Activated CD4-positive, alpha-beta T cell treated with anti-CD3 and anti-CD28 coated beads, Interleukin-2, Interleukin-6, amounts not matched to agents 100 ng/mL and 50 ng/mL, durations not matched to agents 16 hours and 8 hours (primary cell): ENCODE measurements at regions not wholly inside any gene's neighbourhood (a gene's known extent, or its start where the extent isn't known, plus 50 kb on each side); places are given as distances from the start of the nearest gene placed in this dataset.

Source experiments
- DNase-seq: peaks from one replicate; pipeline ENCODE4 v3.0.0-alpha.2; 2020

- DNase-seq, result no peak
These were observed 113.5 kb upstream of the ZNF678 start for GRCh38 chr1:227449741-227450441.

- DNase-seq, result peak; percentile 46
These were observed 114.3 kb upstream of the ZNF678 start for GRCh38 chr1:227449051-227449450.

GRCh38 chr1:227447531-227447990 lies 115.8 kb upstream of the ZNF678 start:
- DNase-seq, result no peak

- no peak for DNase-seq
These were observed 117.6 kb upstream of the ZNF678 start for GRCh38 chr1:227445746-227446145.

- DNase-seq, result no peak
These were observed 118.2 kb upstream of the ZNF678 start for GRCh38 chr1:227445092-227445674.

- DNase-seq, result no peak
These were observed 121.9 kb upstream of the CDC42BPA start for GRCh38 chr1:227440182-227440581.

- peak; percentile 6 for DNase-seq
These were observed 119.3 kb upstream of the CDC42BPA start for GRCh38 chr1:227437495-227438008.

- DNase-seq, result no peak
These were observed 116.6 kb upstream of the CDC42BPA start for GRCh38 chr1:227434808-227435444.

GRCh38 chr1:227433663-227434341 lies 115.5 kb upstream of the CDC42BPA start:
- DNase-seq, result no peak

GRCh38 chr1:227432981-227433380 lies 114.7 kb upstream of the CDC42BPA start:
- no peak for DNase-seq

- no peak for DNase-seq
These were observed 113.9 kb upstream of the CDC42BPA start for GRCh38 chr1:227432181-227432535.

GRCh38 chr1:227429447-227430359 lies 111.4 kb upstream of the CDC42BPA start:
- DNase-seq, result no peak

- no peak for DNase-seq
These were observed 110.5 kb upstream of the CDC42BPA start for GRCh38 chr1:227428803-227429202.

- no peak for DNase-seq
These were observed 109.1 kb upstream of the CDC42BPA start for GRCh38 chr1:227427411-227427810.

GRCh38 chr1:227424953-227425352 lies 106.7 kb upstream of the CDC42BPA start:
- DNase-seq, result no peak

GRCh38 chr1:227424159-227424680 lies 105.9 kb upstream of the CDC42BPA start:
- no peak for DNase-seq

GRCh38 chr1:227422581-227422980 lies 104.3 kb upstream of the CDC42BPA start:
- no peak for DNase-seq

- DNase-seq, result no peak
These were observed 101.9 kb upstream of the CDC42BPA start for GRCh38 chr1:227420147-227420546.

GRCh38 chr1:227417756-227418480 lies 99.6 kb upstream of the CDC42BPA start:
- DNase-seq, result no peak

GRCh38 chr1:227416156-227416830 lies 98.0 kb upstream of the CDC42BPA start:
- DNase-seq, result no peak
